SK-N-SH (cell line): ENCODE measurements at regions not wholly inside any gene's neighbourhood (a gene's known extent, or its start where the extent isn't known, plus 50 kb on each side); places are given as distances from the start of the nearest gene placed in this dataset.

Experiments used
- CTCF ChIA-PET: fragments of 300-600, 350-600 bp; formaldehyde crosslinking; extraction: SDS; loops from one replicate; lab custom pipeline; 2021; lab: Yijun Ruan, JAX
- POLR2A ChIA-PET: fragments of 350-600 bp; sonication (Branson Sonifier 250); formaldehyde crosslinking; extraction: SDS; loops from one replicate; lab custom pipeline; 2020; ENCODE audit warnings: antibody characterized with exemption, inconsistent platforms; lab: Yijun Ruan, JAX
- DNase-seq: peaks from one replicate; pipeline ENCODE4 v3.0.0; 2012
- H2AFZ ChIP-seq: fragments of 200-600 bp; sonication (generic); 2 replicates; pipeline ENCODE4 v1.8.1; 2016; ENCODE audit warnings: antibody characterized with exemption, mild to moderate bottlenecking, low read depth
- H3F3A ChIP-seq: fragments of 200-600 bp; sonication (generic); replicated peaks from 2 replicates; pipeline ENCODE3; 2016; ENCODE audit warnings: antibody characterized with exemption, mild to moderate bottlenecking; ENCODE audit not compliant: insufficient read depth
- H3K27ac ChIP-seq, 2 experiments: fragments of 200-500 bp in 1 of 2; fragments of 200-600 bp in 1 of 2; sonication (Bioruptor generic) in 1 of 2; sonication (generic), shearing (Covaris generic) in 1 of 2; 2 replicates each; pipeline versions ENCODE4 v1.5.1 to v1.6.1; 2014 to 2016; ENCODE audit warnings: low read depth in 2 of 2, inconsistent platforms in 1 of 2, low read length in 1 of 2, mild to moderate bottlenecking in 1 of 2, mixed read lengths in 1 of 2
- H3K27me3 ChIP-seq: fragments of 200-600 bp; sonication (generic), shearing (Covaris generic); 2 replicates; pipeline ENCODE4 v1.6.1; 2016; ENCODE audit warnings: mixed run types; ENCODE audit not compliant: insufficient read depth
- H3K36me3 ChIP-seq, 2 experiments: fragments of 200-500 bp in 1 of 2; fragments of 200-600 bp in 1 of 2; sonication (Bioruptor generic) in 1 of 2; sonication (generic) in 1 of 2; replicated peaks in 1 of 2; 2 replicates each; pipeline versions ENCODE3 to v1.5.1; 2014 to 2016; ENCODE audit warnings: low read length in 1 of 2, mild to moderate bottlenecking in 1 of 2; ENCODE audit not compliant: insufficient read depth in 2 of 2, control insufficient read depth in 1 of 2
- H3K4me1 ChIP-seq, 2 experiments: fragments of 200-500 bp in 1 of 2; fragments of 200-600 bp in 1 of 2; sonication (Bioruptor generic) in 1 of 2; sonication (generic), shearing (Covaris generic) in 1 of 2; 2 replicates each; pipeline versions ENCODE4 v1.5.1 to v1.6.1; 2014 to 2016; ENCODE audit warnings: low read depth in 1 of 2, low read length in 1 of 2, mixed run types in 1 of 2; ENCODE audit not compliant: insufficient read depth in 2 of 2, control insufficient read depth in 1 of 2
- H3K4me2 ChIP-seq: fragments of 200-600 bp; sonication (generic), shearing (Covaris generic); 2 replicates; pipeline ENCODE4 v1.6.1; 2017; ENCODE audit warnings: mixed run types
- H3K4me3 ChIP-seq, 2 experiments: fragments of 200-500 bp in 1 of 2; fragments of 200-600 bp in 1 of 2; sonication (Bioruptor generic) in 1 of 2; sonication (generic), shearing (Covaris generic) in 1 of 2; 2 replicates each; pipeline versions ENCODE4 v1.5.1 to v1.8.1; 2014 to 2016; ENCODE audit warnings: low read depth in 2 of 2, inconsistent platforms in 1 of 2, low read length in 1 of 2, mild to moderate bottlenecking in 1 of 2, mixed read lengths in 1 of 2, moderate library complexity in 1 of 2
- H3K79me2 ChIP-seq: fragments of 200-600 bp; sonication (generic); 2 replicates; pipeline ENCODE4 v1.8.1; 2017; ENCODE audit warnings: mild to moderate bottlenecking; ENCODE audit not compliant: insufficient read depth
- H3K9ac ChIP-seq: fragments of 200-600 bp; sonication (generic); 2 replicates; pipeline ENCODE4 v1.6.1; 2017; ENCODE audit warnings: mixed run types
- H3K9me2 ChIP-seq: fragments of 200-600 bp; sonication (generic); 2 replicates; pipeline ENCODE4 v1.6.1; 2017; ENCODE audit warnings: mixed run types
- H3K9me3 ChIP-seq: fragments of 200-600 bp; sonication (generic); 2 replicates; pipeline ENCODE4 v1.6.1; 2017; ENCODE audit warnings: mixed run types, mild to moderate bottlenecking, moderate library complexity
- H4K20me1 ChIP-seq: fragments of 200-600 bp; sonication (generic); 2 replicates; pipeline ENCODE4 v1.6.1; 2017; ENCODE audit warnings: mild to moderate bottlenecking, mixed run types; ENCODE audit not compliant: insufficient read depth
- EZH2phosphoT487 ChIP-seq: fragments of 200-600 bp; sonication (generic); IDR thresholded peaks from 2 replicates; pipeline ENCODE4 v1.6.1; 2017; ENCODE audit warnings: low read depth, mixed run types, mild to moderate bottlenecking, antibody characterized with exemption, moderate library complexity, borderline replicate concordance
- FOXJ3 ChIP-seq: sonication (generic); formaldehyde crosslinking; IDR thresholded peaks from 2 replicates; pipeline ENCODE4 v1.5.1; 2020; ENCODE audit warnings: mild to moderate bottlenecking, missing genetic modification reagents
- JUND ChIP-seq: IDR thresholded peaks from 2 replicates; pipeline ENCODE4 v1.4.0; 2012
- MEF2A ChIP-seq: IDR thresholded peaks from 2 replicates; pipeline ENCODE4 v1.4.0; 2012; ENCODE audit warnings: low read depth, borderline replicate concordance
- NFIC ChIP-seq: IDR thresholded peaks from 2 replicates; pipeline ENCODE4 v1.4.0; 2012; ENCODE audit warnings: borderline replicate concordance
- POLR2AphosphoS5 ChIP-seq: IDR thresholded peaks from 2 replicates; pipeline ENCODE4 v1.6.1; 2012; ENCODE audit warnings: low read depth, low read length
- RXRA ChIP-seq: IDR thresholded peaks from 2 replicates; pipeline ENCODE4 v1.4.0; 2012; ENCODE audit warnings: low read depth, mild to moderate bottlenecking, borderline replicate concordance
- SMC3 ChIP-seq: IDR thresholded peaks from 2 replicates; pipeline ENCODE4 v1.6.1; 2012; ENCODE audit warnings: low read depth, low read length, improper control_type of control experiment
- TCF12 ChIP-seq: IDR thresholded peaks from 2 replicates; pipeline ENCODE4 v1.4.0; 2012
- YY1 ChIP-seq: IDR thresholded peaks from 2 replicates; pipeline ENCODE4 v1.4.0; 2012; ENCODE audit warnings: low read depth, mild to moderate bottlenecking
- WGBS: methylation state at CpG from one replicate; pipeline ENCODE4 v1.1.6; 2017; ENCODE audit warnings: low lambda C conversion rate; 5-methylcytosine and 5-hydroxymethylcytosine counted together
- TF ChIP-seq, protein P1 (sequence below): IDR thresholded peaks from 2 replicates; pipeline ENCODE4 v1.4.0; 2012; ENCODE audit warnings: low read depth
- TF ChIP-seq, protein P2 (sequence below): IDR thresholded peaks from 2 replicates; pipeline ENCODE4 v1.4.0; 2012; ENCODE audit warnings: low read depth, borderline replicate concordance
- TF ChIP-seq, protein P3 (sequence below): fragments of 150-350 bp; IDR thresholded peaks from 2 replicates; pipeline ENCODE4 v1.6.1; 2017; ENCODE audit warnings: antibody characterized with exemption, low read length, low read depth, borderline replicate concordance

DNA sequence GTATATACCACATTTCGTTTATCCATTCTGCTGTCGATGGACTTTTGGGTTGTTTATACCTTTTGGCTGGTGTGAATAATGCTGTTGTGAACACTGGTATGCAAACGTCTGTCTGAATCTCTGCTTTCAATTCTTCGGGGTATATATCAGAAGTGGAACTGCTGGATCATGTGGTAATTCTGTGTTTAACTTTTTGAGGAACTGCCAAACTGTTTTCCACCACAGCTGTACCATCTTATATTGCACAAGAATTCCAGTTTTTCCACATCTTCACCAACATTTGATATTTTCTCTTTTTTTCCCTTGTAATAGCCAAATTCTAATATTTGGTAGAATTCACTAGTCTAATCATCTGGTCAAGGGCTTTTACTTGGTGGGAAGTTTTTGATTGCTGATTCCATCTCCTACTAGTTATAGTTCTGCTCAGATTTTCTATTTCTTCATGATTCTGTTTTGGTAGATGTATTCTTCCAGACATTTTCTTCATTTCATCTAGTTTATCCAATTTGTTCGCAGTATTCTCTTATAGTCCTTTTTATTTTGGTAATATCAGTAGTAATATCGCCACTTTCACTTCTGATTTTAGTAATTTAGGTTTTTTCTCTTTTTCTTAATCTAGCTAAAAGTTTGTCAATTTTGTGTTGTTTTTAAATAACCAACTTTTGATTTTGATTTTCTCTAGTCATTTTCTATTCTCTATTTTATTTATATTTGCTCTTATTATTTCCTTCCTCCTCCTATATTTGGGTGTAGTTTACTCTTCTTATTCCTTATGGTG is 271.2 kb downstream of the ZEB1 start (continued):
- TF ChIP-seq SMC3, result no peak
- no peak for TF ChIP-seq RXRA
- TF ChIP-seq MEF2A, result no peak
- no peak for TF ChIP-seq NFIC
- TF ChIP-seq YY1, result no peak

DNA sequence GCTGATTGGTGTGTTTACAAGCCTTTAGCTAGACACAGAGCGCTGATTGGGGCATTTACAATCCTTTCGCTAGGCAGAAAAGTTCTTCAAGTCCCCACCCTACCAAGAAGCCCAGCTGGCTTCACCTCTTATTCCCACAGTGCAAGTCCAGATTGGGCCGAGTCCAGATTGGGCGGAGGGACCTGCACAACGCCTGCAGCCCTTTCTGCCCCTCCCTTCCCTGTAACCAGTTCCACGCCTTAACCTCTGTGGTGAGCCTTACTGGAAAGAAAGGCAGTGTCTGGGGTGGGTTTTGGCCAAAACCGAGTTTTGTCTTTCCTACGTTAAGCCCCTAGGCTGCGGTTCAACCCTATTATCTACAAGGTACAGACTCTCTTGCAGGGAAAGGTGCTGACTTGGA is 268.7 kb downstream of the ZEB1 start:
- TF ChIP-seq RXRA (no peak), JUND (no peak), TCF12 (no peak), POLR2AphosphoS5 (no peak), SMC3 (no peak), FOXJ3 (CRISPR knock-in tag) (no peak)
- TF ChIP-seq, protein P1, sequence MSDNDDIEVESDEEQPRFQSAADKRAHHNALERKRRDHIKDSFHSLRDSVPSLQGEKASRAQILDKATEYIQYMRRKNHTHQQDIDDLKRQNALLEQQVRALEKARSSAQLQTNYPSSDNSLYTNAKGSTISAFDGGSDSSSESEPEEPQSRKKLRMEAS, result no peak
- TF ChIP-seq, protein P2, sequence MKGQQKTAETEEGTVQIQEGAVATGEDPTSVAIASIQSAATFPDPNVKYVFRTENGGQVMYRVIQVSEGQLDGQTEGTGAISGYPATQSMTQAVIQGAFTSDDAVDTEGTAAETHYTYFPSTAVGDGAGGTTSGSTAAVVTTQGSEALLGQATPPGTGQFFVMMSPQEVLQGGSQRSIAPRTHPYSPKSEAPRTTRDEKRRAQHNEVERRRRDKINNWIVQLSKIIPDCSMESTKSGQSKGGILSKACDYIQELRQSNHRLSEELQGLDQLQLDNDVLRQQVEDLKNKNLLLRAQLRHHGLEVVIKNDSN, result no peak
- TF ChIP-seq, all 33 proteins: peak for 0
- Histone ChIP-seq H3K27me3 (no peaks in the 10 kb centered on the region), H3K9me3 (no peaks in the 10 kb centered on the region), H3K4me3 (no peak overlapping the region), H3K4me2 (no peak overlapping the region), H4K20me1 (no peaks in the 10 kb centered on the region), H3K79me2 (no peaks in the 10 kb centered on the region), H2AFZ (no peak overlapping the region), H3K9me2 (no peaks in the 10 kb centered on the region), H3K9ac (no peak overlapping the region), H3K36me3 (no peaks in the 10 kb centered on the region), H3K27ac (no peak overlapping the region), H3K4me1 (peaks cover 0 to 27% of the 10 kb centered on the region in 2 experiments; a peak in 2 of 4 replicates), H3F3A (no peaks in the 10 kb centered on the region)
- POLR2A ChIA-PET, result no interaction called here
- DNase-seq, result no peak
- WGBS, result 82% methylated on average over 9 of the region's 9 CpGs
- CTCF ChIA-PET, result interaction anchor here (0.9 kb wide), 1 partner anchor 12 kb away, joined by 3 read pairs; no protein-coding TSS in a partner anchor

DNA sequence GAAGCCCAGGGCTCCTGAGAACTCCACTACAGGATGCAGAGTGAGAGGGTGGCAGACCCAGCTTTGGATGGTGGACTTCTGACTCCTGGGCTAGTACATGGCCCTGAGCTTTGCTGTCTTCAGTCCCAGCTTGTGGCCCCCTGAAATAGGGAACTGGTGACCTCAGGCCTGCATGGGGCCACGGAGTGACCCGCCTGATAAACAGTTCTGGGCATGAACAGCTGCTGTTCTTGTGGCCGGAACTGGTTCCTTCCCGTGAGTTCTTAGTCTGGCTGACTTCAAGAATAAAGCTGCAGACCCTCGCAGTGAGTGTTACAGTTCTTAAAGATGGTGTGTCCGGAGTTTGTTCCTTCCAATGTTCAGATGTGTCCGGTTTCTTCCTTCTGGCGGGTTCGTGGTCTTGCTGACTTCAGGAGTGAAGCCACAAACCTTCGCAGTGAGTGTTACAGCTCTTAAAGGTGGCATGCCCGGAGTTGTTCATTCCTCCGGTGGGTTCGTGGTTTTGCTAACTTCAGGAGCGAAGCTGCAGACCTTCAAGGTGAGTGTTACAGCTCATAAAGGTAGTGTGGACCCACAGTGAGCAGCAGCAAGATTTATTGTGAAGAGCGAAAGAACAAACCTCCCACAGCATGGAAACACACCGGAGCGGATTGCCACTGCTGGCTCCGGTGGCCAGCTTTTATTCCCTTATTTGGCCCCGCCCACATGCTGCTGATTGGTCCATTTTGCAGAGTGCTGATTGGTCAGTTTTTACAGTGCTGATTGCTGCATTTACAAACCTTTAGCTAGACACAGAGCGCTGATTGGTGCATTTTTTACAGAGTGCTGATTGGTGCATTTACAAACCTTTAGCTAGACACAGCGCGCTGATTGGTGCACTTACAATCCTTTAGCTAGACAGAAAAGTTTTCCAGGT is 268.0 kb downstream of the ZEB1 start:
- POLR2A ChIA-PET, result no interaction called here

More for the DNA sequence above, 268.0 kb downstream of the ZEB1 start:
- no peak overlapping the region for H2AFZ ChIP-seq
- H3K36me3 ChIP-seq, result no peaks in the 10 kb centered on the region
- CTCF ChIA-PET, result no interaction called here
- no peaks in the 10 kb centered on the region for H3K27me3 ChIP-seq
- H3K9ac ChIP-seq, result no peak overlapping the region
- WGBS, result 83% methylated on average over 22 of the region's 22 CpGs
- H3K9me2 ChIP-seq, result no peaks in the 10 kb centered on the region
- no peaks in the 10 kb centered on the region for H3F3A ChIP-seq
- DNase-seq, result no peak
- H3K9me3 ChIP-seq, result no peaks in the 10 kb centered on the region
- no peak for TF ChIP-seq EZH2phosphoT487
- TF ChIP-seq, protein P3, sequence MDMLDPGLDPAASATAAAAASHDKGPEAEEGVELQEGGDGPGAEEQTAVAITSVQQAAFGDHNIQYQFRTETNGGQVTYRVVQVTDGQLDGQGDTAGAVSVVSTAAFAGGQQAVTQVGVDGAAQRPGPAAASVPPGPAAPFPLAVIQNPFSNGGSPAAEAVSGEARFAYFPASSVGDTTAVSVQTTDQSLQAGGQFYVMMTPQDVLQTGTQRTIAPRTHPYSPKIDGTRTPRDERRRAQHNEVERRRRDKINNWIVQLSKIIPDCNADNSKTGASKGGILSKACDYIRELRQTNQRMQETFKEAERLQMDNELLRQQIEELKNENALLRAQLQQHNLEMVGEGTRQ, result no peak
- no peaks in the 10 kb centered on the region for H3K79me2 ChIP-seq
- H3K4me2 ChIP-seq, result no peak overlapping the region
- H4K20me1 ChIP-seq, result no peaks in the 10 kb centered on the region
- H3K4me3 ChIP-seq, result no peak overlapping the region
- no peak overlapping the region for H3K27ac ChIP-seq
- H3K4me1 ChIP-seq, result peaks cover 0 to 34% of the 10 kb centered on the region in 2 experiments; a peak in 2 of 4 replicates
